HFF-Myc (cell line): ENCODE measurements at regions not wholly inside any gene's neighbourhood (a gene's known extent, or its start where the extent isn't known, plus 50 kb on each side); places are given as distances from the start of the nearest gene placed in this dataset.

ENCODE experiments used
- DNase-seq: peaks from one replicate; pipeline ENCODE4 v3.0.0-alpha.2; 2011; ENCODE audit warnings: low read depth; ENCODE audit errors: extremely low read depth
- H3K4me3 ChIP-seq: replicated peaks from 2 replicates; pipeline ENCODE4 v1.5.1; 2011; ENCODE audit warnings: low read depth, mild to moderate bottlenecking, control low read depth, low read length
- TF ChIP-seq, protein P1 (sequence below): IDR thresholded peaks from 2 replicates; pipeline ENCODE4 v1.5.1; 2012; ENCODE audit warnings: mild to moderate bottlenecking, low read depth, low read length, control low read depth; ENCODE audit errors: missing control alignments

DNA sequence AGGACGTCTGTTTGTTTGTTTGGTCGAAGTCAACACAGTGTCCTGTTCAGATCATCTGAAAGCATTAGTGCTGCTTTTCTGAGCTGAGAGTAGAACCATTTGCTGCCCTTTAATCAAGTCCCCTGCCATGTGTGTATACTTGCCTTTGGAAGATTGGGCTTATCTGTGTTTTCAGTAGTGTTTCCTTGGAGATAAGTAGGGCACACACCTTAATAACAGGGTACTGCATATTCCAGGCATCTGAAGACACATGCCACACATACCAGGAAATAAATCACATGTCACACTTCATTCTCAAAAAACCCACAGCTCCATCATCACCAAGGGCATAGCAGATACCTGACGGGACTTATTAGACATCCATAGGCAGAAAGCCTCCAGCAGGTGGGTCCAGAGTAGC, 157.4 kb downstream of the SOX11 start:
- H3K4me3 ChIP-seq: no peak overlapping the region
- no peak for DNase-seq
- TF ChIP-seq, protein P1, sequence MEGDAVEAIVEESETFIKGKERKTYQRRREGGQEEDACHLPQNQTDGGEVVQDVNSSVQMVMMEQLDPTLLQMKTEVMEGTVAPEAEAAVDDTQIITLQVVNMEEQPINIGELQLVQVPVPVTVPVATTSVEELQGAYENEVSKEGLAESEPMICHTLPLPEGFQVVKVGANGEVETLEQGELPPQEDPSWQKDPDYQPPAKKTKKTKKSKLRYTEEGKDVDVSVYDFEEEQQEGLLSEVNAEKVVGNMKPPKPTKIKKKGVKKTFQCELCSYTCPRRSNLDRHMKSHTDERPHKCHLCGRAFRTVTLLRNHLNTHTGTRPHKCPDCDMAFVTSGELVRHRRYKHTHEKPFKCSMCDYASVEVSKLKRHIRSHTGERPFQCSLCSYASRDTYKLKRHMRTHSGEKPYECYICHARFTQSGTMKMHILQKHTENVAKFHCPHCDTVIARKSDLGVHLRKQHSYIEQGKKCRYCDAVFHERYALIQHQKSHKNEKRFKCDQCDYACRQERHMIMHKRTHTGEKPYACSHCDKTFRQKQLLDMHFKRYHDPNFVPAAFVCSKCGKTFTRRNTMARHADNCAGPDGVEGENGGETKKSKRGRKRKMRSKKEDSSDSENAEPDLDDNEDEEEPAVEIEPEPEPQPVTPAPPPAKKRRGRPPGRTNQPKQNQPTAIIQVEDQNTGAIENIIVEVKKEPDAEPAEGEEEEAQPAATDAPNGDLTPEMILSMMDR: no peak

- H3K4me3 ChIP-seq: no peak overlapping the region
- TF ChIP-seq, protein P1: no peak
- DNase-seq: no peak
These were observed 159.2 kb downstream of the SOX11 start for GRCh38 chr2:5851410-5851809.

GRCh38 chr2:5854797-5855196, 162.6 kb downstream of the SOX11 start:
- no peak for DNase-seq
- TF ChIP-seq, protein P1: no peak
- no peak overlapping the region for H3K4me3 ChIP-seq

- no peak overlapping the region for H3K4me3 ChIP-seq
- no peak for DNase-seq
These were observed 174.9 kb downstream of the SOX11 start for GRCh38 chr2:5867056-5867455.

GRCh38 chr2:5868931-5869330, 176.7 kb downstream of the SOX11 start:
- H3K4me3 ChIP-seq: no peak overlapping the region
- no peak for DNase-seq
- TF ChIP-seq, protein P1: no peak

More at GRCh38 chr2:5867056-5867455, 174.9 kb downstream of the SOX11 start:
- TF ChIP-seq, protein P1: no peak

GRCh38 chr2:5869936-5870335, 177.8 kb downstream of the SOX11 start:
- no peak for DNase-seq
- TF ChIP-seq, protein P1: no peak
- H3K4me3 ChIP-seq: no peak overlapping the region

DNA sequence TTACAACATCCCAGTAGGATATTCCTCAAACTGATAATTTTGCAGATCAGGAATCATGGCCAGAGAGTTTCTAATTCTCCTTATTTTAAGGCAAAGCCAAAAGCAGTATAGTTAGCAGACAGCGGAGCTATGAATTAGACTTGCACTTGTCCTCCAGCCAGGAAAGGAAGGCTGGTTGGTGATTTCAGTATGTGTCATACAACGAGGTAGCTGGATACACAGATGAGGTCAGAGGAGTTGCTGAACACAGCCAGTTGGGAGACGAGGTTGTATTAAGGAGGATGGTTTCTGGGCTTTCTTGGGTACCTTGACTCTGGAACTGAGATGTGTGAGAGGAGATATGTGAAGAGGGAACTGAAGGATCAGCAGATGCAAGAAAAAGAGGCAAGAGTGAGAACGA, 185.2 kb downstream of the SOX11 start:
- no peak for DNase-seq
- TF ChIP-seq, protein P1: no peak
- no peak overlapping the region for H3K4me3 ChIP-seq
